Neural crest cell (in vitro differentiated cells): ENCODE measurements at regions not wholly inside any gene's neighbourhood (a gene's known extent, or its start where the extent isn't known, plus 50 kb on each side); places are given as distances from the start of the nearest gene placed in this dataset.

Source experiments
- DNase-seq: peaks from one replicate; pipeline ENCODE4 v3.0.0; 2021; ENCODE audit warnings: low read depth, mixed read lengths, low spot score
- H3K27ac Mint-ChIP-seq: one replicate; pipeline ENCODE4 v1.8.0; 2021; ENCODE audit warnings: mild to moderate bottlenecking, mixed read lengths; ENCODE audit not compliant: unreplicated experiment
- H3K27me3 Mint-ChIP-seq: 2 replicates; pipeline ENCODE4 v1.8.0; 2021; ENCODE audit warnings: low read depth, mild to moderate bottlenecking, mixed read lengths
- H3K36me3 Mint-ChIP-seq: 2 replicates; pipeline ENCODE4 v1.8.0; 2021; ENCODE audit warnings: low read depth, mild to moderate bottlenecking, mixed read lengths
- H3K4me1 Mint-ChIP-seq: 2 replicates; pipeline ENCODE4 v1.8.0; 2021; ENCODE audit warnings: mixed read lengths
- H3K4me3 Mint-ChIP-seq: one replicate; pipeline ENCODE4 v1.8.0; 2021; ENCODE audit warnings: mild to moderate bottlenecking, mixed read lengths
- H3K9me3 Mint-ChIP-seq: 2 replicates; pipeline ENCODE4 v1.8.0; 2021; ENCODE audit warnings: mixed read lengths
- TF ChIP-seq, protein P1 (sequence below): fragments of 200-600 bp; sonication (generic); conservative IDR thresholded peaks from 2 replicates; pipeline ENCODE4 v1.5.0; 2021; ENCODE audit warnings: antibody characterized with exemption, mild to moderate bottlenecking

GRCh38 chr3:168608926-168609325 is 513.2 kb upstream of the GOLIM4 start:
- TF ChIP-seq, protein P1, sequence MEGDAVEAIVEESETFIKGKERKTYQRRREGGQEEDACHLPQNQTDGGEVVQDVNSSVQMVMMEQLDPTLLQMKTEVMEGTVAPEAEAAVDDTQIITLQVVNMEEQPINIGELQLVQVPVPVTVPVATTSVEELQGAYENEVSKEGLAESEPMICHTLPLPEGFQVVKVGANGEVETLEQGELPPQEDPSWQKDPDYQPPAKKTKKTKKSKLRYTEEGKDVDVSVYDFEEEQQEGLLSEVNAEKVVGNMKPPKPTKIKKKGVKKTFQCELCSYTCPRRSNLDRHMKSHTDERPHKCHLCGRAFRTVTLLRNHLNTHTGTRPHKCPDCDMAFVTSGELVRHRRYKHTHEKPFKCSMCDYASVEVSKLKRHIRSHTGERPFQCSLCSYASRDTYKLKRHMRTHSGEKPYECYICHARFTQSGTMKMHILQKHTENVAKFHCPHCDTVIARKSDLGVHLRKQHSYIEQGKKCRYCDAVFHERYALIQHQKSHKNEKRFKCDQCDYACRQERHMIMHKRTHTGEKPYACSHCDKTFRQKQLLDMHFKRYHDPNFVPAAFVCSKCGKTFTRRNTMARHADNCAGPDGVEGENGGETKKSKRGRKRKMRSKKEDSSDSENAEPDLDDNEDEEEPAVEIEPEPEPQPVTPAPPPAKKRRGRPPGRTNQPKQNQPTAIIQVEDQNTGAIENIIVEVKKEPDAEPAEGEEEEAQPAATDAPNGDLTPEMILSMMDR = no peak
- Mint-ChIP-seq H3K36me3 (no peaks in the 10 kb centered on the region), H3K4me3 (no peak overlapping the region), H3K27ac (no peak overlapping the region), H3K9me3 (no peaks in the 10 kb centered on the region), H3K27me3 (no peaks in the 10 kb centered on the region), H3K4me1 (peaks cover 1% of the 10 kb centered on the region)
- DNase-seq = no peak

DNA sequence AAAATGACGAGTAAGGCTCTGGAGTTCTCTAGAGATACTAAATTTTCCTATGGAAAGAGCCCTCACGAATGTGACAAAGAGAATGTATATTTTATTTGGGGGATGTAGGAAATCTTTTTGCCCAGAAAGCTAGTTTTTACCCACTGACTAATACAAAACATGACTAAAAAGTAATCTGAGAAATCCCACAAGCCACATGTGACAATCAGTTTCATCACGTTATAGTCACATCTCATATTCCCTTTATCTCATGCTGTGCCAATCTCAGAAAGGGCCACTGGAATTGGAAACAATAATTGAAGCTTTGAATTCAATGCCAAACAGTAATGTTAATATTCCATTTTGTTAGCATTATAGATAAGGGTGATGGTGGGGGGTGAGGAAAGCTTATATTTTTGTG is 509.0 kb upstream of the GOLIM4 start:
- TF ChIP-seq, protein P1 = no peak

GRCh38 chr3:168598250-168598649 is 502.5 kb upstream of the GOLIM4 start:
- Mint-ChIP-seq H3K4me3 (no peak overlapping the region), H3K36me3 (no peaks in the 10 kb centered on the region), H3K4me1 (no peaks in the 10 kb centered on the region), H3K27me3 (no peaks in the 10 kb centered on the region), H3K9me3 (no peaks in the 10 kb centered on the region), H3K27ac (no peak overlapping the region)
- DNase-seq = no peak
- TF ChIP-seq, protein P1 = no peak

More for the DNA sequence above, 509.0 kb upstream of the GOLIM4 start:
- no peak overlapping the region for H3K4me3 Mint-ChIP-seq
- no peaks in the 10 kb centered on the region for H3K4me1 Mint-ChIP-seq
- H3K9me3 Mint-ChIP-seq = no peaks in the 10 kb centered on the region
- DNase-seq = no peak
- H3K36me3 Mint-ChIP-seq = no peaks in the 10 kb centered on the region
- no peaks in the 10 kb centered on the region for H3K27me3 Mint-ChIP-seq
- no peak overlapping the region for H3K27ac Mint-ChIP-seq

DNA sequence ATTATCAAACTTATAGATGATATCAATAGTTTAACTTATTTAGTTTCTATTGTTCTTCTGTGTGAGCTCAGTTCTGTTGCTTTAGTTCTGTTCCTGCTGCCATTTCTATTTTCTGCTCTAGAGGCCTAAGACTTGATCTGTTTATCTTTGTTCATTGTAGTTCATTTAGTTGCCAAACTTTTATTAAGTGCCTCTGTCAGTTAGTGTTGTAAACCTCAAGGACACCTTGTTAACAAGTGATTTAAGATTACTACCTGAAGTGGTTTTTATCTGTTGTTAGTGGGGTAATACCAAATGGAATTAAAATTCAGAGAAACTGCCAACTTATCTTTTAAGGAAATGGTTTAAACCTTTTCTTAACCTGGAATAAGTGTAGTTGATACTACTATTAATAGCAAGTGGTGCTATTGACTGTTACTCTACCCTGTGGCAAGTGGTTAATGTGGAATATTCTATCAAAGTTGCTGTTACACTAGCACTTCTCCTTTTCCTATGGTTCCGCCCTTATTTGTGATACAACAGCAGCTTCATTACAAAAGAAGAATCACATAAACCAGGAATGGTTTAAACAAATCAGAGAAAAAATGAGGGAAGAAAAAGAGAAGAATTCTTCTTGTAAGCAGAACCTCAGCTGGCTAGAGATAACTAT is 500.6 kb upstream of the GOLIM4 start:
- TF ChIP-seq, protein P1 = no peak
- H3K4me3 Mint-ChIP-seq = no peak overlapping the region
- no peak overlapping the region for H3K27ac Mint-ChIP-seq

DNA sequence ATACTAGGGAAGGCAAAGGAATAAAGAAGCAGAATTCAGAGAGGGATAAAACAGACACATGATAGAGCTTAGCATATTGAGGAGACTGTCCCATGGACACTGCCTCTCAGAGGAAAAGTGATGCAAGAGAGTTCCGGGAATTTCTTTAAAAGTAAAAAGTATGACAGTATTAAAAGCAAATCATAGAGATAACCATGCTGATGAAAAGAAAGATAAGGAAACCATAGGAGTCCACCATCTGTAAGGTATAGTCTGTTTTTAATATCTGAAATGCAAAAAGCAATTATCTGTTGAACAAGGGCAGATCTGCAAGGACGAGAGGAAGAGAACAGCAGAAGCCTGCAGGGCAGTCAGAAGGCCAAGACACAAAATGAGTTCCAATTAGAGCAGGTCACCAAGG is 495.9 kb upstream of the GOLIM4 start:
- Mint-ChIP-seq H3K27me3 (no peaks in the 10 kb centered on the region), H3K4me1 (peaks cover 8% of the 10 kb centered on the region), H3K27ac (peak overlapping the region; percentile 0), H3K36me3 (no peaks in the 10 kb centered on the region), H3K4me3 (no peak overlapping the region), H3K9me3 (peaks cover 1% of the 10 kb centered on the region)
- DNase-seq = no peak
- TF ChIP-seq, protein P1 = no peak

More for the DNA sequence above, 500.6 kb upstream of the GOLIM4 start:
- no peak for DNase-seq
- peaks cover 7% of the 10 kb centered on the region for H3K4me1 Mint-ChIP-seq
- no peaks in the 10 kb centered on the region for H3K36me3 Mint-ChIP-seq
- no peaks in the 10 kb centered on the region for H3K27me3 Mint-ChIP-seq
- no peaks in the 10 kb centered on the region for H3K9me3 Mint-ChIP-seq
